ENCODE measurements at regions not wholly inside any gene's neighbourhood (a gene's known extent, or its start where the extent isn't known, plus 50 kb on each side); places are given as distances from the start of the nearest gene placed in this dataset.

DNA sequence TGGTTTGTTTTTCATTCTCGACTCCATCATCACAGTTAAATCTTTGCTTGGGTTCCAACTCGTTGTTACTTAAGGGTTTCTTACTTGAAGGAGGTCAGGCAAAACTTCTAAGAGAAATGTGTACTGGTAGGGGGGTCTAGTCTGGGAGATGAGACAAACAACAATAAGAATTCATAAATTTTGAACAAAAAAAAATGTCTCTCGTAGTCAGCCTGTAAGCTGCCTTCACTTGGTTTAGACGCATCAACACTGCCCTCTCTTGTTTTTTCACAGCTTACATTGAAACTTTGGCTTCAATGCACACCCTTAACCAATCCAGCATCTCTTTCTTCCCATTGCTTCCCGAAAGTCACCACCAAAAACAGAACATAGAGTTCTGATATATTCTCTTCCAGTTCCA is 576.4 kb upstream of the PIK3C3 start:
- no peaks in the 10 kb centered on the region for H3K36me3 ChIP-seq (ENCODE audit: insufficient read depth, insufficient read length, low read length)
- no peaks in the 10 kb centered on the region for H3K27me3 ChIP-seq (ENCODE audit: insufficient read depth, insufficient read length)
- no peak overlapping the region for H3K9ac ChIP-seq (ENCODE audit: insufficient read length, low read depth)
- no peak for DNase-seq (ENCODE audit: low read depth, low spot score)
- TF ChIP-seq SUZ12 (IDR thresholded peaks at IDR 0.05; ENCODE audit: extremely low read depth, insufficient read depth, insufficient read length) (no peak), ZNF274 (IDR thresholded peaks at IDR 0.05; ENCODE audit: low read depth, low read length) (no peak), YY1 (IDR thresholded peaks at IDR 0.05; ENCODE audit: insufficient read depth, insufficient read length) (no peak)
- H3K4me3 ChIP-seq (ENCODE audit: insufficient read length, low read depth), result no peak overlapping the region
- H3K9me3 ChIP-seq (ENCODE audit: insufficient read depth, low read length), result no peaks in the 10 kb centered on the region
- no peaks in the 10 kb centered on the region for H3K4me1 ChIP-seq (ENCODE audit: insufficient read depth, insufficient read length)

DNA sequence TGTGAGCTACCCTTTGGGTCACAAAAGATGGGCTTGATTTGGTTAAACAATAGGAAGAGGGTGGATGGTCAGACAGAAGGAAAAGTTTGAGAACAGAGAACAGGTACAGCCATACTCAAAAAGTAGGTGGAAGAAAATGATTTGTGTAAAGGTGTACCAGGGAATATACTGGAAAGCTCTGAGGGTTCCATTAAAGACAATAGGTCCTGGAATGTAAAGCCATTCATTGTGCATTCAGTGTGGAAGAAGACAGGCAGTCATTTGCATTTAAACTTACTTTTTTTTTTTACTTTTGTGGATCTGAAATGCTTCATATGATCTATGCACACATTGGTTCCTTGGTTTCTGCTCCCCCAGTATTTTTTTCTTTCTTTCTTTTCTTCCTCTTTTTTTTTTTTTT is 581.4 kb upstream of the PIK3C3 start:
- Histone ChIP-seq H3K4me3 (ENCODE audit: insufficient read length, low read depth) (no peak overlapping the region), H3K9ac (ENCODE audit: insufficient read length, low read depth) (no peak overlapping the region), H3K27me3 (ENCODE audit: insufficient read depth, insufficient read length) (no peaks in the 10 kb centered on the region), H3K4me1 (ENCODE audit: insufficient read depth, insufficient read length) (no peaks in the 10 kb centered on the region), H3K9me3 (ENCODE audit: insufficient read depth, low read length) (no peaks in the 10 kb centered on the region), H3K36me3 (ENCODE audit: insufficient read depth, insufficient read length, low read length) (no peaks in the 10 kb centered on the region)
- no peak for DNase-seq (ENCODE audit: low read depth, low spot score)
- TF ChIP-seq YY1 (IDR thresholded peaks at IDR 0.05; ENCODE audit: insufficient read depth, insufficient read length), result no peak
- TF ChIP-seq ZNF274 (IDR thresholded peaks at IDR 0.05; ENCODE audit: low read depth, low read length), result no peak
- TF ChIP-seq SUZ12 (IDR thresholded peaks at IDR 0.05; ENCODE audit: extremely low read depth, insufficient read depth, insufficient read length), result no peak

DNA sequence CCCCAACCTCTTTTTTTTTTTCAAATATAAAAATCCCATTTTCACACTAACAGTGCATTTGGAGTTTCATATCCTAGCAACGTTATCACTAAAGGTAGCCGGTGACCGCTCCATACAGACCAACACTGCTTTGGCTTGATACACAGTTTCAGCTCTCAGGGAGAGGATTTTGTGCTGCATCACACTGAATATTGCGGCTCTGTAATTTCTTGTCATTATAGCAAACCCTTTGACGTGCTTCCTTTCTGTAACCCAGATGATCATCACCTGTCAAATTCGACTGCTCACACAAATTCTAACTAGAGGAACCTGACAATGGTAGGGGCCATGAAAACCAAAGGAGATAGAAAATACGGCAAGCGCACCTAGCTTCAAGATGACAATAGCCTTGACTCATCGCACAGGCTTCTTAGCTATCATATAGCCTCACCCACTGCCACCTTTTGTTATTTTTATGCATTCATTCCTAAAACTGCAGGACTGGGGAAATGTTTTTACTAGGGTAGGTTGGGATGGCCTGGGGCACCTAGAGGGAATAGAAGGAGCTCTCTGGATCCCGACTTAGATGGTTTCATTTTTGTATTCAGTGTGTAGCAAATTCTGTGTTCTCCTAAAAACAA is 582.9 kb upstream of the PIK3C3 start:
- H3K36me3 ChIP-seq (ENCODE audit: insufficient read depth, insufficient read length, low read length), result no peaks in the 10 kb centered on the region
- TF ChIP-seq YY1 (IDR thresholded peaks at IDR 0.05; ENCODE audit: insufficient read depth, insufficient read length) (no peak), ZNF274 (IDR thresholded peaks at IDR 0.05; ENCODE audit: low read depth, low read length) (no peak), SUZ12 (IDR thresholded peaks at IDR 0.05; ENCODE audit: extremely low read depth, insufficient read depth, insufficient read length) (no peak)
- no peak overlapping the region for H3K4me3 ChIP-seq (ENCODE audit: insufficient read length, low read depth)
- H3K9me3 ChIP-seq (ENCODE audit: insufficient read depth, low read length), result no peaks in the 10 kb centered on the region
- no peak overlapping the region for H3K9ac ChIP-seq (ENCODE audit: insufficient read length, low read depth)
- no peak for DNase-seq (ENCODE audit: low read depth, low spot score)
- H3K27me3 ChIP-seq (ENCODE audit: insufficient read depth, insufficient read length), result no peaks in the 10 kb centered on the region
- no peaks in the 10 kb centered on the region for H3K4me1 ChIP-seq (ENCODE audit: insufficient read depth, insufficient read length)

DNA sequence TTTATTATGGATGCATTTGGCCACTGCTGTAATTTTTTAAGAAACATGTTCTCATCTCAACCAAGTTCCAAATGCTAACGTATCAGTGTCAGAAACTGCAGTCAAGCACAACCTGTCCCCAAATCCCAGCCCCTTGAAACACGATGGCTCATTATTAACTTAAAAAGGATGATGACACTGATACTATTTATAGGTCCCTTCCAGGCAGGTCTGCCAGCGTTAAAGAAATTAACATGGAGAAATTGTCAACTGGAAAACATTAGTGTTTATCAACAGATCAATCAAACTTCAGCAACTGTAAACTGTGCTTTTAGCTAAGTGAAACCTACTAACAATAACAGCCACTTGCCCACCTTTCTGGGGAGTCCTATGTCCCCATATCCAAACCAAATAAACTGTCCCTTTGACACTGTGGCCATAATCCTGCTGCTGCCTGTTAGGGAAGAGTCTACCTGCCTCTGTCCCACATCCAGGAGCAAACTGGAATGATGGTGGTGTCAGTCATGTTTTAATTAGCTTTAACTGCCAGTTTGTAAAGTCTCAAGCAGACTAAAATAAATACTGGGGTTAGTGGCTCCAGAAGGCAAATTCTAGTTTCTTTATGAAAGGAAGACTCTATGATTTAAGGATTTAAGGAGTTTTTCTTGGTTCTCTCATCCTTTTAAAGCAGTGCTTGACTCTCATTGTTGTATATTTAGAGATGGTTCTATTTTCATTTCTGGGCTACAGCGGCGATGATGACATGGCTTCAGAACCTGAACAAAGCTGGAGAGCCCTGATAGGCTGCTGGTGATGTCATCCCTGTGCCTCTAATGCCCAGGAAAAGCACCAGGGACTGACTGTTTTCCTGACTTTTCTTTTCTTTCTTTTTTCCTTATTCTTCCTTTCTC is 583.6 kb upstream of the PIK3C3 start:
- Histone ChIP-seq H3K4me1 (ENCODE audit: insufficient read depth, insufficient read length) (no peaks in the 10 kb centered on the region), H3K9me3 (ENCODE audit: insufficient read depth, low read length) (no peaks in the 10 kb centered on the region), H3K27me3 (ENCODE audit: insufficient read depth, insufficient read length) (no peaks in the 10 kb centered on the region), H3K4me3 (ENCODE audit: insufficient read length, low read depth) (no peak overlapping the region), H3K9ac (ENCODE audit: insufficient read length, low read depth) (no peak overlapping the region), H3K36me3 (ENCODE audit: insufficient read depth, insufficient read length, low read length) (no peaks in the 10 kb centered on the region)
- no peak for DNase-seq (ENCODE audit: low read depth, low spot score)
- TF ChIP-seq ZNF274 (IDR thresholded peaks at IDR 0.05; ENCODE audit: low read depth, low read length) (no peak), SUZ12 (IDR thresholded peaks at IDR 0.05; ENCODE audit: extremely low read depth, insufficient read depth, insufficient read length) (no peak), YY1 (IDR thresholded peaks at IDR 0.05; ENCODE audit: insufficient read depth, insufficient read length) (no peak)

DNA sequence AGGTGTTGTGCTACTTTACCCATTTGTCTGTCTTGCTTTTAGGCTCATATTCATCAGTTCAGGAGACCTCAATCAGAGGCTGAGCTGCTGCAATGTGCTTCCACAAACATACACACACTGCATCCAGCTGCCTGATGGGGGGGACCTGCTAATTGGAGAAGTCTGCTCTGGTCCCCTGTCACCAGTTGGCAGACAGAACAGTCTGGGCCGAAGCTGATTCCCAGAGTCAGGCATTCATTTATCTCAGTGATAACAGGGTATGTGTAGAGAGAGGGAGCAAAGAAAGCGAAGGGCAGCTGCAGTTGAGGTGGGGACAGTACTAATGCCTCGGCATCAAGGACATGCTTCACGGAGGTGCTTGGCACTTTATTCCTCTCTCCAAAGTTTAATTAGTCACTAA is 584.3 kb upstream of the PIK3C3 start:
- no peaks in the 10 kb centered on the region for H3K36me3 ChIP-seq (ENCODE audit: insufficient read depth, insufficient read length, low read length)
- no peak overlapping the region for H3K9ac ChIP-seq (ENCODE audit: insufficient read length, low read depth)
- no peaks in the 10 kb centered on the region for H3K4me1 ChIP-seq (ENCODE audit: insufficient read depth, insufficient read length)
- H3K9me3 ChIP-seq (ENCODE audit: insufficient read depth, low read length), result no peaks in the 10 kb centered on the region
- no peak for DNase-seq (ENCODE audit: low read depth, low spot score)
- TF ChIP-seq ZNF274 (IDR thresholded peaks at IDR 0.05; ENCODE audit: low read depth, low read length) (no peak), SUZ12 (IDR thresholded peaks at IDR 0.05; ENCODE audit: extremely low read depth, insufficient read depth, insufficient read length) (no peak), YY1 (IDR thresholded peaks at IDR 0.05; ENCODE audit: insufficient read depth, insufficient read length) (no peak)
- no peak overlapping the region for H3K4me3 ChIP-seq (ENCODE audit: insufficient read length, low read depth)
- H3K27me3 ChIP-seq (ENCODE audit: insufficient read depth, insufficient read length), result no peaks in the 10 kb centered on the region

DNA sequence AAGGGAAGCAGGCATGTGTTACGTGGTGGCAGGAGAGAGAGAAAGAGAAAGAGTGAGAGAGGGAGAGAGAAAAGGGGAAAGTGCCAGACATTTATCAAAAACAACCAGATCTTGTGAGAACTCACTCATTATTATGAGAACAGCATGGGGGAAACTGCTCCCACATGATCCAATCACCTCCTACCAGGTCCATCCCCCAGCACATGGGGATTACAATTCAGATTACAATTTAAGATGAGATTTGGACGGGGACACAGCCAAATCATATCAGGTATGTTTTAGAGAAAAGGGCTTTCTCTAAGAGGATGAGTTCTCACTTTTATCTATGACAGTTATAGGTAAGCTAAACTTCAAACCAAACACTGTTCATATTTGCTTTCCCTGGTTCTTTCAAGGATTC is 597.3 kb upstream of the PIK3C3 start:
- no peaks in the 10 kb centered on the region for H3K36me3 ChIP-seq (ENCODE audit: insufficient read depth, insufficient read length, low read length)
- DNase-seq (ENCODE audit: low read depth, low spot score), result no peak
- no peak overlapping the region for H3K9ac ChIP-seq (ENCODE audit: insufficient read length, low read depth)
- H3K4me3 ChIP-seq (ENCODE audit: insufficient read length, low read depth), result no peak overlapping the region
- TF ChIP-seq SUZ12 (IDR thresholded peaks at IDR 0.05; ENCODE audit: extremely low read depth, insufficient read depth, insufficient read length) (no peak), ZNF274 (IDR thresholded peaks at IDR 0.05; ENCODE audit: low read depth, low read length) (peak; percentile 63)
- H3K4me1 ChIP-seq (ENCODE audit: insufficient read depth, insufficient read length), result no peaks in the 10 kb centered on the region
- H3K27me3 ChIP-seq (ENCODE audit: insufficient read depth, insufficient read length), result no peaks in the 10 kb centered on the region
- H3K9me3 ChIP-seq (ENCODE audit: insufficient read depth, low read length), result peaks cover 15% of the 10 kb centered on the region; the same call in 1 of the 2 replicates

DNA sequence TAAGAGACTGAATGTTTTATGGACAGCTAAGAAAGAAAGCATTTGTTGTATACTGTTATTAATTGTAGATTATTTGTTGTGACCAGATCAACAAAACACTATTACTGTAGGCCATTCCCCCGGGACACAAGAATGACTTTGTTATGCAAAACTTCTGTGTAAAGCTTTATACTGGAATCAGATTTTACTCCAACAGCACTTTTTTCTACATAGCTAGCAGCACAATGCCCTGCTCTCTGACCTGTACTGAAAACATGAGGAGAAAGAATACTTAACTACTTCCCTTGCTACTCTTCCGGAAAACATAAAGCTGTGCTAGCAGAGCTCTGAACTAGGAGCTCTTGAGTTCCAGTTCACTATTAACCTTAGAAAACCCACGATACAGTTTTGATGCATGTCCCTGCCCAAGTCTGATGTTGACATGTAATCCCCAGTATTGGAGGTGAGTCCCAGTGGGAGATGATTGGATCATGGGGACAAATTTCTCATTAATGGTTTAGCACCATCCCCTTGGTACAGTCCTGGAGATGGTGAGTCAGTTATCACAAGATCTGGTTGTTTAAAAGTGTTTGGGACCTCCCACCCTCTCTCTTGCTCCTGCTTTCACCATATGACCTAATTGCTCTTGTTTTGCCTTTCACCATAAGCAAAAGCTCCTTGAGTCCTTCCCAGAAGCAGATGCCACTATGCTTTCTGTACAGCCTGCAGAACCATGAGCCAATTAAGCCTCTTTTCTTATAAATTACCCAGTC is 601.1 kb upstream of the PIK3C3 start:
- TF ChIP-seq YY1 (IDR thresholded peaks at IDR 0.05; ENCODE audit: insufficient read depth, insufficient read length), result no peak
- TF ChIP-seq ZNF274 (IDR thresholded peaks at IDR 0.05; ENCODE audit: low read depth, low read length), result no peak
- TF ChIP-seq SUZ12 (IDR thresholded peaks at IDR 0.05; ENCODE audit: extremely low read depth, insufficient read depth, insufficient read length), result no peak
- Histone ChIP-seq H3K27me3 (ENCODE audit: insufficient read depth, insufficient read length) (no peaks in the 10 kb centered on the region), H3K9ac (ENCODE audit: insufficient read length, low read depth) (no peak overlapping the region), H3K4me3 (ENCODE audit: insufficient read length, low read depth) (no peak overlapping the region), H3K4me1 (ENCODE audit: insufficient read depth, insufficient read length) (no peaks in the 10 kb centered on the region), H3K36me3 (ENCODE audit: insufficient read depth, insufficient read length, low read length) (no peaks in the 10 kb centered on the region), H3K9me3 (ENCODE audit: insufficient read depth, low read length) (peaks cover 15% of the 10 kb centered on the region; the same call in 1 of the 2 replicates)
- no peak for DNase-seq (ENCODE audit: low read depth, low spot score)

All from NT2/D1 (cell line).